NCI-H1694 treated with DMSO at 0.1 percent for 48 hours (cell line): ENCODE measurements at regions not wholly inside any gene's neighbourhood (a gene's known extent, or its start where the extent isn't known, plus 50 kb on each side); places are given as distances from the start of the nearest gene placed in this dataset.

ENCODE experiments used
- DNase-seq: peaks from one replicate; lab custom pipeline; 2025; lab: John Stamatoyannopoulos, UW

DNA sequence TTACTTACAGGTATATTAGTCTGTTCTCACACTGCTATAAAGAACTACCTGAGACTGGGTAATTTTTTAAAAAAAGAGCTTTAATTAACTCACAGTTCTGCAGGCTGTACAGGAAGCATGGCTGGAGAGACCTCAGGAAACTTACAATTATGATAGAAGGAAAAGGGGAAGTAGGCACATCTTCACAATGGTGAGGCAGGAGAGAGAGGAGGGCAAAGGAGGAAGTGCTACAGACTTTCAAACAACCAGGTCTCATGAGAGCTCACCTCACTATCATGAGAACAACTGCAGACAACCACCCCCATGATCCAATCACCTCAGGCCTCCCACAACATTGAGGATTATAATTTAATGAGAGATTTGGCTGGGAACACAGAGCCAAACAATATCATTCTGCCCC, 511.7 kb downstream of the SLITRK6 start:
- DNase-seq: no peak

DNA sequence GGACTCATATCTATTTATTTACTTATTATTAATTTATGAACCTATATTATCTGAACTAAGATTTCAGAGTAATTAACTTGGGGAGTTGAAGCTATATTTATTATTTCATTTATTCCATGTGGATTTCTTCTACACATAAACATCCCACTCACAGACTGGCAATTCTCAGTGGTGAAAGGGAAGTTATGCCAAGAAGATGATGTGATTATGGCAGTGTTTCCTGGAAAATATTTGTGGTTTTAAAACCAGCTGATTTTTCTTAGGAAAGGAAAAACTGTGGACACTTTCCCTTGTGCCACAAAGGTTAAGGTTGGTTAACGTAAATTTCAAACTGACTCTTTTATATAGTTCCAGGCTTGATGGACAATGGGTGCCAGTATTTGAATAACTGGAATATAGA, 513.1 kb downstream of the SLITRK6 start:
- no peak for DNase-seq

DNA sequence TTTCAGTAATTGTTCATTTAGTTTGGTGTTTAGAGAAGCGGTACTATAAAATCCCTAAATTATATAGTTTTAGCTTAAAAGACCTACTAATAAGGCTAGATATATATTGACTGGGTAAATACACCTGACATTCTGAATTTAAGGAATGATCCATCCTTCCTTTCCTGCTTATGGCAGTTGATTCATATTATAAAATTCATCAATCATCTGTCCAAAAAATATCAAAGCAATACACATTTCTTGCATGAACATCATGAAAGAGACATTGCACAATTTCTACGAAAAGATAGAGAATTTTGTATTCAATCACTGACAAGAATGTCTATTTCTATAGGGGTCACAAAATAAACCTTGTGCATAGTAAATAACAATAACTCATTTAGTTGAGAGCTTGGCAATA, 514.9 kb downstream of the SLITRK6 start:
- DNase-seq: no peak

DNA sequence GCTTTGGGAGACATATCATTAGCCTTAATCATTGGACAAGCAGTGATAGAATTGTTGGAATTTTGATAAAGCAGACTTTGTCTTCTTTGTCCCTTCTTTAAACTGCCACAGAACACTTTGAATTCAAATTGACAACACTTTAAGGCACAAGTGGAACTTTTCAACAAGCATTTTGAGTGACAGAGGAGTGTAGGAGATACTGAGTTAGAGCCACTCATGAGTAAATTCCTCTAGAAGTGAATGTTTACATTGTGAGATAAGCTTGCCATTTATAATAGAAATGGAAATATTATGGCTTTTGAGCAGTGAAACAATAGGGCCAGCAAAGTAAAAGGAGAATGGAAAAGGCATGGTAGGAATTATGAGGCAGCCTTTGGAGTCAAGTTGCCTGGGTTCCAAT, 515.8 kb downstream of the SLITRK6 start:
- no peak for DNase-seq

DNA sequence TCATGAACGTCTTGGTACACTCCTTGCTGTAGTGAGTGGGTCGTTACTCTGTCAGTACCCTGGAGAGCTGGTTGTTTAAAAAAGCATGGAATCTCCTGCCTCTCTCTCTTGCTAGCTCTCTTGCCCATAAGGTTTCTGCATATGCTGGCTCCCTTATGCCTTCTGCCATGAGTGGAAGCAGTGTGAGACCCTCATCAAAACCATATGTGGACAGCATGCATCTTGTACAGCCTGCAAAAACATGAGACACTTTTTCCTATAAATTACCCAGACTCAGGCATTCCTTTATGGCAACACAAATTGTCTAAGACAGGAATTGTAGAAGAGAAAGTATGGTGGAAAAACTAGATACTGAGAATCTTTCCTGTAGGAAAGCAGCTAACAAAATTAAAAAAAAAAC, 516.3 kb downstream of the SLITRK6 start:
- no peak for DNase-seq

DNA sequence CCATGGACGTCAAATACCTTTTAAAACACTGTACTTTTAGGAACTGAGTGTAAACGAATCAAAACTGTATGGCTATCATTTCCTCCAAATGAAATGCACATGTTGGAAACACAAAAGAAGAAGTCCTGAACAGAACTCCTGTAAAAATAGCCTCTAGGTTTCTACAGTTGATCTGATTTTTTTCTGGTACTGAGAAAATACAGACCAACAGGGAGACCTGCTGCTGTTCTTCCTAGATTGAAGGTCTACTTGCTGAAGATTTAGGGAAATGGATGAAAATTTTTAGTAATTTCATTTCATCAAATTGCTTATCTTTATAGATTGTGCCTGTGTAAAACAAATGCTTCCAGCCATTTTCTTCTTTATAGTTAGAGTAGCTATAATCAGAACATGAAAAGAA, 520.4 kb downstream of the SLITRK6 start:
- DNase-seq: no peak

DNA sequence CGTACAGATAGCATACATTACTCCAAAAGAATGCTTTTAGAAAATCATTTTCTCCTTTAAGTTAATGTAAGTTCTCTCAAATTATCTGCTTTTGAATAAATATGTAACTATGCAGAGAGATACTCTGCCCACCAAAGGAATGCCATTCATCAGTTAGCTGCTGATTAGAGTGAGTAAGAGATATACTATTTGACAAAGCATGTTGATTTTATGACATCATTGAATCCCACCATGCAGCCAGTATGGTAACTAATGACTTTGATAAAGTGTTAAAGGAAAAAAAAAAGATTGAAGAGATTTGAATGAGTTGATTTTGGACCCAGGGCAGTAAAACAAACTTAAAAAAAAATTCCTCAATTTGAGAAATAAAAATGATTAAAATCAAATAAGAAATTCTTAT, 521.5 kb downstream of the SLITRK6 start:
- DNase-seq: no peak

DNA sequence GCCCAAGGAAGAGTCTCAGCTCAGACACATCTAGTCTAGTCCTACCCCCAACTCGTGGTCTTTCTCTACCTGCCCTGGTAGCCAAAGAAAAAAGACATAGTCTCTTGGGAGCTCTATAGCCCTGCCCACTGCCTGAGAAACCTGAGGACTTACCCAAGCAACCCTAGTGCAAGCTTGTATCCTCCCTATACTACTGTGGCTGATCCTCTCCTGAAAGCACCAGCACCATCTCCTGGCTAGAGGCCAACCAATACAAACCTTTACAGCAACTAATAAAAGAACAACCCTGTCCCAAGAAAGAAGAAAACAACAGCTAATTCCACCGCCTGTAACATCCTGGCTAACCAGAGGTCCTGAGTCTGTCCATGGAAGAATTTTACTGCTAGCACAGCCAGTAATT, 532.4 kb downstream of the SLITRK6 start:
- no peak for DNase-seq

DNA sequence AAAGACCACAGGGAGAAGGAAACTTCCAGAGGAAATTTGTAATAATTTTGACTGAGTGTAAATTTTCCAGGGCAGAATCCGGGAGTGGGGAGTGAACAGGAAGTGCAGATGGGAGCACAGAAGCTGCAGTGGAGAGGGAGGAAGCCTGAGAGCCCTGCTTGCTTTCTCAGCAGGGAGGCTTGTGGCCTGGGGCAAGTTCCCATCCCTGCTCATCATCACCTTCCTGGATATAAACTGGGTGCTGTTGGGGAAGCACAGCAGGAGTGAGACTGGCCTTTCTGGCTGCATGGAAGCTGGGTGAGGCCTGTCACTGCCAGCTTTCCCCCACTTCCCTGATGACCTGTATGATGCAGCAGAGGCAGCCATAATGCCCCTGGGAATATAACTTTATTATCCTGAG, 532.9 kb downstream of the SLITRK6 start:
- no peak for DNase-seq

DNA sequence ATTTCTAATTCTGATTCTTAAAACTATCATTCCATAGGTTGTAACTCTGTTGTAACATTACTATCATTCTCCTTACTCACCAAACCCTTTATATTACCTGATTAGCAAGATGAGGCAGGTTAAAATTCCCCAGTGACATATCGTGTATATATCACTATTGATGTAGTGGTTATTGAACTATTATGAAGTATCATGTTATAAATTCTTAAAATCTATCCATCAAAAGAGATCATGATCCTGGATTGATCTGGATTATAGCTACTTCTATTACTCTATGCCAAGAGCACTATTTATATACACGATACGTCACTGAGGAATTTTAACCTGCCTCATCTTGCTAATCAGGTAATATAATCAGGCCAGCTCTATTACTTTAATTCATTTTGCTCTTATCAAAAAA, 533.9 kb downstream of the SLITRK6 start:
- DNase-seq: no peak

DNA sequence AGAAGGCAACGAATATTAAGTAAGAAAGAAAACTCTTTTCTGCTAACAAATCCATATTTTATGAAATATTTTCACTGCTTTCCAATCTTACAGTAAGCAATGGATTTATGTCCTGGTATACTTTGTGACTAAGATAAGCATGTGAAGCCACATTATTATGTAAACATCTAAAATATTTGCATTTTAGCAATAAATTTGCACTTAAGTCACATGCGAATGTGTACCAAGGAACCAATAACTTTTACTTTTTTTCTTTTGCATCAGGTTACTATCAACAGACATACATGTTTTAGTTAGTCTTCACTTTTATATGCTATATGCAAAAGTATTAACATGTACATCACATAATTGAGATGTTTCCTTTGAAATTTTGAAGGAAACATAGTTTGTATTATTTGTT, 536.7 kb downstream of the SLITRK6 start:
- DNase-seq: no peak

DNA sequence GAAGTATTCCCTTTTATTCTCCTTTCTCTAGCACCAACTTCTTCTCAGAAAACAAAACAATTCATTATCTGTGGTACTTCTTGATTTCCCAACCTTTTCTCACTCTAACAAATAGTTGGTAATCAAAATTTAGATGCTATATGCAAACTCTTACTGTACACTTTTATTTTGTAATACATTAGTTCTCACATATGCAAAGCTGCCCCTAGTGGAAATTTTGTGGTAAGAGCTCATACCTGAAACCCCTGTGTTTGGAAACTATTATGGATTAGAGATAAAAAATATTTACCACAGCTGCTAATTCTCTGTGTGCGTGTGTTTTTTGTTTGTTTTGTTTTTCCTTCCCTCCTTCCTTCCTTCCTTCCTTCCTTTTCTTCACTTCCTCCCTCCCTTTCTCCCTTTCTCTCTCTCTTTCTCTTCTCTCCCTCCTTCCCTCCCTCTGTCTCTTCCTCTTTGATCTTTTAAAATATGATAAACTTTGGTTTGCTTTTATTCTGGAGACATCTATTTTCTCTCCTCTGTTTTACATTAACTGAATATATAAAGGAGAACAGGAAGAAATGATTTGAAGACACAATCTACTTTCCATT, 537.4 kb downstream of the SLITRK6 start:
- DNase-seq: no peak

DNA sequence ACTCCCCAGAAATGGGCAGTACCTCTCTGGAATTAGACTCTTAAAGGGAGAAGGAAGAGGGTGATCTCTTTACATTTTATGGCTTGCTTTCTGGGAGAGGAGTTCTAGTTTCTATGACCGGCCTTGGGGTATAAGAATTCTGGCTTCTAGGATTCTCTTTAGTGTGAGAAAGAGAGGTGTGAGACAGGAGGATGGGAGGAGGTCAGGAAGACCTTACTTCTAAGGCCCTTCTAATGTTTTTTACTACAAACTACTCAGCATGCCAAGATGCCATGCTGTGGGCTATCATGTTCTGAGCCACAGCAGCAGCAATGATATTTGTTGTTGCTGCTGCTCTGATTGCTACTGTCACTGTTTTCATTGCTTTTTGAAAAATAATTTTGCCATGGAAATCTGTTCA, 538.3 kb downstream of the SLITRK6 start:
- no peak for DNase-seq

DNA sequence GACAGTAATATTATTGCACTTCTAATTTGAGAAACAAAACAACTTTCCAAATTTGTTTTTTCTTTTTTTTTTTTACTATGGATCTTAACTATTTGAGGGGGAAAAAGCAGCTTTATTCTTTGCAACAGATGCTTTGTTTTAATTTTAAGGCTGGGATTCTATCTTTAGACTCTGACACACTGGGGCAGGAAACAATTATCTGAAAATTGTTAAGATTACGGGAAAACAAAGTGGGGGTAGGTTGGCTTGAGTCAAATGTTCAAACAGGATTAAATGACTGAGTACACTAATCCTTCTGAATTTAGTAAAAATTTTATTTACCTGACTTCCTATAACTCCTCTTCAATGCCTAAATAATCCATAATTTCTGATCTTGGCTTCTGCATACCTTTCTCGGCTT, 543.2 kb downstream of the SLITRK6 start:
- DNase-seq: no peak

DNA sequence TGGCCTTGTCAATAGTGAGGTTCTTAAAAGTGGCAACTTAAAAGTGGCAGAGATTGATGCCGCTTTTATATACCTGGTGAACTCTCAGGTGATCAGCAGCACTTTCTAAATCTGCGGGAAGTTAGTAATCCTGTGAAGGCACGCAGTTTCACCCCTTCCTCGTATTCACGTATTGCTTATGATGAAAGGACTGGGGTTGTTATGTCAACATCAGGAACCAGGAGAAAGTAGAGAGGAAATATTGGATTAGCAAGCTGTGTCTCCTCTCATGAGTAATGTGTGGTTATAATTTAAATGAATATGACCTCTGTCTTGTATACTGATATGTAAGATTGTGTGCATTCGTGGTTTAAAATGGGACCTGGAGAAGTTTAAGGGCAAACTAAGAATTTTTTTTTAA, 544.6 kb downstream of the SLITRK6 start:
- no peak for DNase-seq

DNA sequence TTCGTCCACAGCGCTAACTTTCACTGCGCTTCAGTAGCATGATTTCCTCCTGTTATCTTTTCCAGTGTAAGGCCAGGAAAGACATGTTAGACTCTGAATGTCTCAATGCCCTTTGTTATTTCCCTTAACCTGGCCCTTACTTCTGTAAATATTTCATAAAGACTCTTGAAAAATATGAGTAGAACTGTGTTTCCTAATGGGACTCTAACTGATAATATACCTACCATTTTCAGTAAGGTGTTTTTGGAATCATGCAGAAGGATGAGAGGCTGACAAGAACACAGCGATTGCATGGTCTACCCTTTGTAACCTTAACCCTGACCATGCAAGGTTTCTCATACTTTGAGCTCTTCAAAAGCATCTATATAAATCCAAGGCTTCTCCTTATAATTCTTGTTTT, 550.1 kb downstream of the SLITRK6 start:
- DNase-seq: no peak

DNA sequence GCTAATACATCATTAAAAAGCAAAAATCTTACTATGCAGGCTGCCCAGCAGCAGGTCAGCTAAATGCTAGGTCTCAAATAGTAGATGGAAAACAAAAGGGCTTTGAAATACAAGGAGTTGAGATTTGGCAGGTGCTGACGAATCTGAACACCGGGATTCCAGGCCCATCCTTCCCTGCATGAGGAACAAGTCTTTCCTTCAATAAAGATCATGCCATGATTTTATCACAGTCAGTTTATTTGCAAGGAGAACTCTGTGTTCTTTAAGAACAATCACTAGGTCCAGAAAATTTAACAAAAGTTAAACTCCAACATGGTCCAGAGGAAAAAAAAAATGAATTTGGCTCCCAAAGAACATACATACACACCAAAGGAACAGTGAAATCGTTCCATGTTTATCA, 551.4 kb downstream of the SLITRK6 start:
- no peak for DNase-seq

DNA sequence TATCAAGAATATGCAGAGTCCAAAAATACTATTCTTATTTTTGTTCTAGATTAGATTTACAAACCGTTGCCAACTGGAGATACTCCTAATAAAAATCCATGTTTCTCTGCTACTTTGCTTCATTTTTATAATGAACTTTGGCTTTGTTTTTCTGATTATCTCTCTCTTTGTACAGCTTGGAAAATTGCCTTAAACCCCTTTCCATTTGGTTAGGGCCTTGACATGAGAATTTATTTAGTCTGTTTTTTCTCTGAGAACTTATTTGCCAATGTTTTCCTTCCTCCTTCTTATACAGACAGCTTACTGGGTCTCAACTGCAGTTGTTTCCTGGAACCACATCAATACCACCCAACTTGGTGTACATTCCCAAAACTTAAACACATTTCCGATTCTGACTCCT, 555.4 kb downstream of the SLITRK6 start:
- DNase-seq: no peak

DNA sequence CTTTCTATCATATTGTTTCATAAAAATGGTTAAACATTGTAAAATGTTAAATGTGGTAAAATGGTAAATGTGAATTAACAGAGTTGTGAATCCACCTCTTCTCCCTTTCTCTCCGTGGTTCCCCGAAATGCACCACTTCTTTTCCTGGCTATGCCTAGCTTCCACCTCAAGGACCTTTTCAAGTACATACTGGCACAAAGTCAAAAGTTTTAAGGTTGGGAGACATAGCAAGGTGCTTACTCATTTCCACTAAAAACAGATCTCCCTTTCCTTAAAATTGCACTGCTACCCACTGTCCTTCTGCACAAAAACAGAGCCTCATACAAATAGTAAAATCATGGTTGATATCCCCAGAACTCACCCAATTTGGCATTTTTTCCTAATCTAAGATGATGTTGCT, 558.2 kb downstream of the SLITRK6 start:
- DNase-seq: no peak

DNA sequence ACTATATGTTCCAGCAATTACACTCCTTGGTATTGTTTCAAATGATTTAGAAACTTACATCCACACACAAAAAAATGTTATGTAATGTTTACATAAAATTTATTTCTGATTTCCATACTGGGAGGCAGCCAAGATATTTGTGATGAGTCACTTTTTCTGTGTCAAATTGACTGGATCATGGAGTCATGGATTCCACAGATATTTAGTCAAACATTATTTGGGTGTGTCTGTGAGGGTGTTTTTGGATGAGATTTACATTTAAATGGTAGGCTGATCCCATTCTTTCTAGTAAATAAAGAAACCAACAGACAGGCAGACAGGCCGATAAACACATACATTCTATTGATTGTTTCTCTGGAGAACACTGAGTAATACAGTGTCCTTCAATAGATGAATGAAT, 562.8 kb downstream of the SLITRK6 start:
- DNase-seq: no peak

DNA sequence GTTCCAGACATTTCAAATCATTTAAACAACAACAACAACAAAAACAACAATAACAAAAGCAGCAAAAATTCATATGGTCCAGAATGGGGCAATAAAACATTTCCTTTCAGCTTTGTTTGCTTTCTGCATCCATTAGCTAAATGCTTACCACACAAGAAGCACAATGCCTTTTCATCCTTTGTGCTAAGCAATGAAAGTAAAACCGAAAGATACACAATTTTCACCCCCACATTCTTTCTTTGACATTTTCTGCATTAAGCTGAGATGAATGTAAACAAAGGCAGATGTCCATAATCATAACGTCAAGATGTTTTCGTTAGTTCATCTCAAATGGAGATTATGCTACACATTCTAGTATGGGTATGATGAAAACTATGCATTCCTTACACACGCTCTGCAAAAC, 568.5 kb downstream of the SLITRK6 start:
- DNase-seq: no peak

DNA sequence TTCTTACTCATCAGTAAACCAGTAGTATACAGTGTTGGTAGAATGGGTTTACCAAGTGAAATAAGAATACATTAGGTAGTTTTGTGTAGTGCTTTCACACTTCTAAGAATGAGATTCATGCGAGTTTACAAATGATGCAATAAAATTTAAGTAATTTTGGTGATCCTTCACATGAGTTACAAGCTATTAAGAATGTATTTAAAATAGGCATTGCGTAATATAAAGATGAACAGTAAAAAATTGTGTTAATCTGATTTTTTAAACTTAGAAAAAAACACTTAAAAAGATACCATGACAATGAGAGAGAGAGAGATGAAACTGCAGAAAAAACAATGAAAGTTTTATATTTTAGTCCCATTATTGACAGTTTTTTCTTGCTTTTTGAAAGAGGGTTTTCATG, 570.5 kb downstream of the SLITRK6 start:
- DNase-seq: no peak

DNA sequence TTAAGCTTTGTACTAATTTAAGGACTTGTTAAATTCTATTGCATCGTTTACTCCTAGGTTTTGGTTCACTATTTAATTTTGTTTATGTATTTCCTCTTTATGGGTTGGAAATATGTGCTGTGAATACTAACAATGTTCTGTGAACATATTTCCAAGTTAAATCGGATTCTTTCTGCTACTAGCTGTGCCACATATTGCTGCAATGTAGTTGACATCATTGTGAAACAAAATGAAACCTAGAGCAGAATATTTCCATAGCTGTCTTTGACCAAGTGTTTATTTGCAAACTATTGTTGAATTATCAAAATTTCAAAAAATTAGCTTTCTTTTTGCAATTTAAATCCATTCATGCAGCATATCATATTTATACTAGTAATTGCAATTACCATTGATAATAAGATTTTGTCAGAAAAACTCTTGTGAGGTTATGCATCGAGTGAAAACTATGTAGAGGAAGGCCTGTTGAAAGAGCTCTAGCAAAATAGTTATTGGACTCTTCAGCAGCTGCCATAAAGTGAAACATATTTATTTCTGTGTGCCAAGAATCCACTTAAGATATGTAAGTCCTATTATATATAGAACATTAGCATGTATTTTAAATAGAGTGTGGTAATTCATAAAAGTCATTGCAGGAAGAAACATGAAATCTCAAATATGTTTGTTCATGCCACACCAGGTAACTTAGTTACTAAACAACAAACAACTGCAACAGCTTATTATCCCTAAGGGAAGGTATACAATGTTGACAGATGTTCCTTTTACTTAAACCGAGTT, 575.1 kb downstream of the SLITRK6 start:
- no peak for DNase-seq

DNA sequence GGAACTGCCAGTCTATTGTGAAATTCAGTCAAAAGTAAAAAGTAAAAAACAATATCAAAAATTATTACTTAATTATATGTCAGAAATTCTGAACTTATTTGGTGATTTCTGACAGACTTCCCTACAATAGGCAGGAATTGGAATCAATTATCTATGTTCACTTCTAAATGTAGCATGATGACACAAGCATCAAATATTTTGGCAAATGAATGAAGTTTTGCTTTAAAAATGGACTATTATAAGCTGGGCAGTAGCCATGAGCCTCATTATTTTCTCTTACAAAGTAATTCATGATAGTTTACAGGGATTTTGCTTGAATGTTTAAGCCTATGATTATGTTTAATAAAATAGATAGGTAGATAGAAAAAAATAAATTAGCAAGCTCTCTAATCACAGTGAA, 582.6 kb downstream of the SLITRK6 start:
- DNase-seq: no peak
